Stimulated activated naive CD8-positive, alpha-beta T cell treated with anti-CD3 and anti-CD28 coated beads, Interleukin-15, amount 100 ng/mL, for 72 hours (primary cell): ENCODE measurements at regions not wholly inside any gene's neighbourhood (a gene's known extent, or its start where the extent isn't known, plus 50 kb on each side); places are given as distances from the start of the nearest gene placed in this dataset.

Experiments used
- ATAC-seq: fragments of 150-1000 bp; cut with Tn5 transposase; 2 replicates; pipeline ENCODE4 v1.10.0; 2021; ENCODE audit warnings: mild to moderate bottlenecking, moderate library complexity
- DNase-seq, 2 donors: peaks; one replicate each; pipeline ENCODE4 v3.0.0; 2021 to 2022
- H3K27ac Mint-ChIP-seq, 2 donors: one replicate each; pipeline ENCODE4 v1.8.0; 2022; ENCODE audit warnings: mild to moderate bottlenecking in 2 of 2, mixed read lengths in 2 of 2, moderate library complexity in 2 of 2
- H3K27me3 Mint-ChIP-seq: one replicate; pipeline ENCODE4 v1.8.0; 2022; ENCODE audit warnings: mixed read lengths
- H3K4me1 Mint-ChIP-seq: one replicate; pipeline ENCODE4 v1.8.0; 2022; ENCODE audit warnings: mild to moderate bottlenecking, mixed read lengths
- H3K4me3 Mint-ChIP-seq, 2 donors: one replicate each; pipeline ENCODE4 v1.8.0; 2022; ENCODE audit warnings: mild to moderate bottlenecking in 2 of 2, mixed read lengths in 2 of 2, moderate library complexity in 1 of 2
- H3K9me3 Mint-ChIP-seq, 2 donors: one replicate each; pipeline ENCODE4 v1.8.0; 2022; ENCODE audit warnings: mixed read lengths in 2 of 2

GRCh38 chr1:57945045-57945444 lies 521.2 kb upstream of the DAB1 start:
- Mint-ChIP-seq H3K27ac (no peak overlapping the region), H3K9me3 (peaks cover 0 to 4% of the 10 kb centered on the region in 2 donors), H3K4me3 (no peak overlapping the region), H3K4me1 (no peaks in the 10 kb centered on the region), H3K27me3 (no peaks in the 10 kb centered on the region)
- ATAC-seq (no peak), DNase-seq (no peak)

DNA sequence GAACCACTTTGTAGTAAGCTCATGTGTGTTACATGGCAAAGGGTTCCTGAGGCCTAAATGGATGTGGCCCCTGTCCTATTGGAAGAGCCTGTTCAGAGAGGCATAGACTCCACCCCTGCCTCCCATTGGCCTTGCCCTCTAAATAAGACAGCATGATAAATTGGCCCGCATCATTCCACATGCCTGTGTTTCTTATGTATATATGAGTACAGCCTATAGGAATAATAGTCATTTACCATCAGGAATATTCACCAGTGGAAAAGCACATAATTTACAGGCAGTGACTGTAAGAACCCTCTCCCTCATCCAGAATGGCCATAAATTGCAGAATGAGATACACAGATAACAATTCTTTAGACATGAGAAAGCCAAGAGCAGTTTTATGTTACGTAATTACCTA lies 519.5 kb upstream of the DAB1 start:
- Mint-ChIP-seq H3K4me3 (no peak overlapping the region), H3K4me1 (no peaks in the 10 kb centered on the region), H3K27ac (no peak overlapping the region), H3K27me3 (no peaks in the 10 kb centered on the region), H3K9me3 (peaks cover 0 to 11% of the 10 kb centered on the region in 2 donors)
- DNase-seq (no peak), ATAC-seq (no peak)

DNA sequence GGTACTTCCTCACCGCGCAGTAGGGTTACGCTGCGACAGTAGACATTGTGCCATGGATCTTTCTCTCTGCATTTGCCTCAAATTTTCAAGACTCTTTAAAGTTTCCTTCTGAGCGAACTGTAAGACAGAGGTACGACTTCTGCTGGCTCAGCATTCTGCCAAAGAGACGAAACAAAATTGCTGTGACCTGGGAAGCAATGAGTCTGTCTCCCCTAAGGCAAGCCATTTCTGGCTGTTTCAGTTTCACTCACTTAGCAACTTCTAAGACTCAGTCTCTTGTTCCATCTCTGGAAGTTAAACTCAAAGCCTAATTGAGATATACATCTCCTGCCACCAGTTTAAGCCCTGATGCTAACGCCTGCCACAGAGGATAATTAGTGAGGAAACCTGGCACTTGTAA lies 510.9 kb upstream of the DAB1 start:
- ATAC-seq (no peak), DNase-seq (no peak)
- Mint-ChIP-seq H3K27me3 (no peaks in the 10 kb centered on the region), H3K9me3 (peaks cover 0 to 9% of the 10 kb centered on the region in 2 donors), H3K4me3 (no peak overlapping the region), H3K4me1 (no peaks in the 10 kb centered on the region), H3K27ac (no peak overlapping the region)

DNA sequence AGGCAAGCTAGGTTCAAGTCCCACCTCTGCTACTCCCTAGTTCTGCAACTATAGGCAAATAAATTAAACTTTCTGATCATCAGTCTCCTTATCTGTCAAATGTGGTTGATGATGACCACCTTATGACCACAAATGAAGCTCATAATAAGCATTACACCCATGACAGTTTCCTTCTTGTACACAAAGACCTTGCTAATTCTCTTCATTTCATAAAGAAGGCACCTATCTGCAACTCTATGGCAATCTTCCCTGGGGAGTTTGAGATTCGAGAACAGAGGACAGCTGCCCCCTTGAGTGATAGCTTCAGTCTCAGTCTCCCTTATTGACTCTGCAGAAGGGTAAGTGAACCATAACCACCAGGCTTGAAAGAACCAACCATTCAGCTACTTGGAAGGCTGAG lies 503.1 kb upstream of the DAB1 start:
- ATAC-seq: no peak
- H3K4me3 Mint-ChIP-seq: no peak overlapping the region
- H3K27ac Mint-ChIP-seq: no peak overlapping the region
- no peaks in the 10 kb centered on the region for H3K4me1 Mint-ChIP-seq
- no peaks in the 10 kb centered on the region for H3K27me3 Mint-ChIP-seq
- DNase-seq: no peak
- H3K9me3 Mint-ChIP-seq: no peaks in the 10 kb centered on the region

GRCh38 chr1:57926025-57926552 lies 502.2 kb upstream of the DAB1 start:
- H3K4me1 Mint-ChIP-seq: no peaks in the 10 kb centered on the region
- no peak overlapping the region for H3K4me3 Mint-ChIP-seq
- no peak overlapping the region for H3K27ac Mint-ChIP-seq
- no peak for DNase-seq
- no peaks in the 10 kb centered on the region for H3K9me3 Mint-ChIP-seq
- H3K27me3 Mint-ChIP-seq: no peaks in the 10 kb centered on the region
- ATAC-seq: no peak

DNA sequence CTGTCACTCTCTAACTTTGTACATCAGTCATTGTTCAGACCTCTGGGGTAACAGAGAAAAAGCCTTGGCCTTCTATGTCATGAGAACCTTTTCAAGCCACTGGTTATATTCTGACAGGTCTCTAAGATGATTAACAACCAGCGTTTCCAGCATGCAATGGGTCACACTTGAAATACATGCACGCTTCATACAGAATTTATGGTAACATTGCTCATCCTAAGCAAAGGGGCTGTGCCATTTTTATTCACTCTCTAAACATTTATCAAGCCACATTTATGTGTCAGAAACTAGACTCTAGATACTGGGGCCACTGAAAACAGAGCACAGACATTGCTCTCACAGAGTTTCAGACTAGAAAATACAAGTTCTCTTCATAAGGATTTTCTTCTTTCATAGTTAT lies 501.4 kb upstream of the DAB1 start:
- no peaks in the 10 kb centered on the region for H3K4me1 Mint-ChIP-seq
- H3K9me3 Mint-ChIP-seq: no peaks in the 10 kb centered on the region
- no peak overlapping the region for H3K27ac Mint-ChIP-seq

GRCh38 chr1:57922130-57922529 lies 498.3 kb upstream of the DAB1 start:
- Mint-ChIP-seq H3K4me1 (no peaks in the 10 kb centered on the region), H3K27ac (peak overlapping the region in 1 of 2 donors; percentile 86), H3K4me3 (no peak overlapping the region), H3K9me3 (no peaks in the 10 kb centered on the region), H3K27me3 (no peaks in the 10 kb centered on the region)
- DNase-seq: no peak
- ATAC-seq: no peak

More for the DNA sequence above, 501.4 kb upstream of the DAB1 start:
- Mint-ChIP-seq H3K27me3 (no peaks in the 10 kb centered on the region), H3K4me3 (no peak overlapping the region)
- DNase-seq (no peak), ATAC-seq (no peak)

DNA sequence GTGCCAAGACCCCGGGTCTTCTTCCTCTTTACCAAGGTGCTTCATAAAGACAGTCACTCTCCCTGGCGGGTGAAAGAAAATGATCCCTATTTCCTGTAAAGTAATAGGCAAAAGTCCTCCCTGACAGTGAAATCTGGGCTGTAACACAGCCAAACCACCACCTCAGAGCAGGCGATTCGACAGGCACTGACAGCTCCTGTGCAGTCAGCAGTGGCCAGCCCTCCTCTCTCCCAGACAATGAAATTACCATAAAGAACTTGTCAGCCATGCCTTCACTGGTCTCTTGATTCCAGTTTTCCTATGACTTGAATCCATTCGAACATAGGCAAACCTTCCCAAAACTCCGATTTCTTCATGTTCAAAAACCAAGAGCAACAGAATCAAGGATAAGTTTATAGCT lies 492.2 kb upstream of the DAB1 start:
- Mint-ChIP-seq H3K9me3 (no peaks in the 10 kb centered on the region), H3K4me1 (no peaks in the 10 kb centered on the region), H3K4me3 (no peak overlapping the region), H3K27me3 (no peaks in the 10 kb centered on the region), H3K27ac (no peak overlapping the region)
- ATAC-seq: no peak
- DNase-seq: no peak

GRCh38 chr1:57911427-57911826 lies 487.6 kb upstream of the DAB1 start:
- Mint-ChIP-seq H3K9me3 (no peaks in the 10 kb centered on the region), H3K4me1 (no peaks in the 10 kb centered on the region), H3K4me3 (no peak overlapping the region), H3K27me3 (no peaks in the 10 kb centered on the region), H3K27ac (peak overlapping the region in 1 of 2 donors; percentile 1)
- ATAC-seq (no peak), DNase-seq (no peak)

DNA sequence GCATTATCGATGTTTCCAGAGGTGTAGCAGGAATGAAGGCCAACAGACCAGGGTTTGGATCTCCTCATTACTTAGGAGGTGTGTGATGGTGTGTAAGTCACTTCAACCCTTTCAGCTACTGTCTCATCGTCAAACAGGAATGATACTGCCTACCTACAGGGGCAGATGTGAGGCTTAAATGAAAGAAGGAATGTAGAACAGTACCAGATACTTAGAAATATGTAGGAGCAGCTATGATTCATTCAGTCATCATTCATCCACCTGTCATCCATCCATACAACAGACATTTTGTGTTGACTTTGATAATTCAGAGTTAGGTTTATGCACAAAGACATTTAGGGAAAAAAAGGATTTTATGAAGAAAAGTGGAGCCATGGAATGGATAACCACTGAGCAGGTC lies 486.9 kb upstream of the DAB1 start:
- Mint-ChIP-seq H3K27me3 (no peaks in the 10 kb centered on the region), H3K9me3 (no peaks in the 10 kb centered on the region), H3K27ac (no peak overlapping the region), H3K4me1 (no peaks in the 10 kb centered on the region), H3K4me3 (no peak overlapping the region)
- ATAC-seq: no peak
- no peak for DNase-seq

GRCh38 chr1:57910305-57910704 lies 486.4 kb upstream of the DAB1 start:
- ATAC-seq (no peak), DNase-seq (no peak)
- no peak overlapping the region for H3K27ac Mint-ChIP-seq
- H3K4me3 Mint-ChIP-seq: no peak overlapping the region
- no peaks in the 10 kb centered on the region for H3K9me3 Mint-ChIP-seq
- no peaks in the 10 kb centered on the region for H3K27me3 Mint-ChIP-seq
- no peaks in the 10 kb centered on the region for H3K4me1 Mint-ChIP-seq

DNA sequence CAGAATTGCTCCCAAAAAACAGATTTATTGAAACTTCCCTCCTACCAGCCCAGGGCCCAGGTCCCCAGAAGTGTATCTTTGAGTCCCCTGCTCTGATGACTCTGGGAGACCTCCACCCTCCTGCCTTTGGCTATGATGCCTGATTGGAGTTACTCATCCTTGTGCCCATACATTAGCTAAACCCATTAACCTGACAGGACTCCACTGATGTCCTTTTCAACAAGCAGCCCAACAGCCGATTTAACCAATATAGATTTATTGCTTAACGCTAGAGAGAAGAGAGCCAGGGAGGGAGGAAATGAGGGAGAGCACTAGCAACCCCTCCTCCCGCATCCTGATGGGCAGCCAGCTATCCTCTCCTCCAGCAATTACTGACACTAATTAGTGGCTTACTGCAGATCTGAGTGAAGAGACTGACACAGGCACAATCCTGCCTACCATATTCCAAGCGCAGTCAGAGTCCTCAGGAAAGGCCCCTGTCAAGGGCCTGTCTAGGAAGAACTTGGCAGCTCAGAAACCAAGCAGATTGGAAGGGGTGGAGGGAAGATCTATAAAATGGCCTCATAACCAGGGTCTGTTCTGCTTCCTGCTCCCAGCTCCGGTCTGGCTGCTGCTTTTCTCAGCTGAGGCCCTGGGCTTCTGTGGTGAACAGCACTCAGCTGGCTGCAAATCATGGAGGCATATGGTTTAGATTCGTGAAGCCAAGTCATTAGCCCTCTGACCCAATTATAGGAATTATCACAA lies 484.5 kb upstream of the DAB1 start:
- no peak overlapping the region for H3K27ac Mint-ChIP-seq
- H3K9me3 Mint-ChIP-seq: no peaks in the 10 kb centered on the region
- DNase-seq: no peak
- no peaks in the 10 kb centered on the region for H3K27me3 Mint-ChIP-seq
- no peak overlapping the region for H3K4me3 Mint-ChIP-seq
- no peaks in the 10 kb centered on the region for H3K4me1 Mint-ChIP-seq
- ATAC-seq: no peak

DNA sequence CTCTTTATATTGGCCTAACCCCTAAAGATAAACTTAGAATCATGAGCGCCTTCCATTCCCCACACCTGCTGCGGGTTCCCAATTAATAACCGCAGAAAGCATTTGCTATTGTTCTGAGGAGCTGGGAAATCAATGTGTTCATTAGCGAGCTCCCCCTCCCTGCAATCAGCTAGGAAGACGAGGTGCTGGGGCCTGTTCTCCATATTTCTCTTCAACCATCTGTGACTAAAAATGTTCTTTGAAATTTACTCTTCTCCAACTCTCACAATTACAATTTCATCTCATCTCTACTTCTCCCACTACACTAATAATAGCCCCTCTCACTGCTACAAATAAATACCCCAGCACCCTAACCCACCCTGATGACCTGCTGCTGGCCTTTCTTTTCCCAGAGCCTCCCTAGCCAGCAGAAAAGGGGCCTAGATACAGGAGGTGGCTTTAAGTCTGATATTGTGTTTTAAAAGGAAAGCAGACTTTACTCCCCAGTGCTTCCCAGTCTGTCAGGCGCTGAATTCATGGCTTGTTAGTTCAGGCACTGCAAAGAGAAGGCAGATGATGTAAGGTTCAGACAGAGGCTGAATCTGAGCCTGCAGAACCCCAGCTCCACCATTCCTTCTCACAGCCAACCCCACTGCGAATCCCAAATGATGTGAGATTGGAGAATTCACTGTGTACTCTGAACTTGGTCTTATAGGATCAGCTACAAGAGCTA lies 477.5 kb upstream of the DAB1 start:
- H3K4me1 Mint-ChIP-seq: no peaks in the 10 kb centered on the region
- no peak overlapping the region for H3K4me3 Mint-ChIP-seq
- H3K9me3 Mint-ChIP-seq: no peaks in the 10 kb centered on the region
- ATAC-seq (no peak), DNase-seq (no peak)
- no peak overlapping the region for H3K27ac Mint-ChIP-seq
- H3K27me3 Mint-ChIP-seq: peaks cover 9% of the 10 kb centered on the region

- ATAC-seq: no peak
- peaks cover 9% of the 10 kb centered on the region for H3K27me3 Mint-ChIP-seq
- H3K27ac Mint-ChIP-seq: no peak overlapping the region
- H3K4me3 Mint-ChIP-seq: no peak overlapping the region
- H3K9me3 Mint-ChIP-seq: no peaks in the 10 kb centered on the region
- H3K4me1 Mint-ChIP-seq: no peaks in the 10 kb centered on the region
- no peak for DNase-seq
These were observed 474.7 kb upstream of the DAB1 start for GRCh38 chr1:57898531-57898930.

DNA sequence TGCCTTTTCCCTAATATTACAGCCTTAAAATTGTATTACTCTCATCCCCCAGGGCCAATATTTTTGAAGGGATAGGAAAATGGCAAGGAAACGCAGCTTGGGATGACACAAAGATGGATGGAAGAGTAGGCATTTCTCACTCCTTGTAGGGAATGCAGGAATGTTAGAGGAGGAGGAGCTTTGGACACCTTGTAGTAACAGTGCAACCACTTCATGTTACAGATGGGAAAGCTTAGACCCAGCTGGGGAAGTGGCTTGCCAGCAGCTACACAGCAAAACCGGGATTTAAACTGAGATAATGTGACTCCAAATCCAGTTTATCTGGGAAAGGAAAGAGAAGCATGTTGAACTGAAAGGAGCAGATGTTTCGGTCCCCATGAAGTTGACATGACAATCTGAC lies 473.7 kb upstream of the DAB1 start:
- no peaks in the 10 kb centered on the region for H3K9me3 Mint-ChIP-seq
- H3K27me3 Mint-ChIP-seq: peaks cover 9% of the 10 kb centered on the region
- no peak overlapping the region for H3K4me3 Mint-ChIP-seq
- H3K4me1 Mint-ChIP-seq: no peaks in the 10 kb centered on the region
- DNase-seq: no peak
- no peak for ATAC-seq
- no peak overlapping the region for H3K27ac Mint-ChIP-seq

DNA sequence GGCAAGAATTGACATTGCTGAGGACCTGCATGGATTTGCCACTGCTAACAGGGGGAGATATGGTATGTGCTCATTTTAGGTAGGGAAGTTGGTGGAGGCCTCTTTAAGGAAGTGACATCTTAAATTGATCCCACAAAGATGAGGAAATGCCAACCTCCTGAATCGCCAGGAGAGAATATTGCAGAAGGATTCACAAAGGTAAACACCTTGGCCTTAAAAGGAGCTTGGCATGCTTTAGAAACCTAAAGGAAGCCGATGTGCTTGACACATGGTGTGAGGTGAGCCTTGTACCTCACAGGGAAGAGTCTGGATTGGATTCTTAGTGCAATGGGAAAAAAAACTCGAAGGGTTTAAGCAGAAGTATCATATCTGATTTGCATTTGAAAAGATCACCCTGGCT lies 470.5 kb upstream of the DAB1 start:
- DNase-seq (no peak), ATAC-seq (no peak)
- H3K4me3 Mint-ChIP-seq: no peak overlapping the region
- no peak overlapping the region for H3K27ac Mint-ChIP-seq
- no peaks in the 10 kb centered on the region for H3K9me3 Mint-ChIP-seq
- H3K4me1 Mint-ChIP-seq: no peaks in the 10 kb centered on the region
- H3K27me3 Mint-ChIP-seq: peaks cover 23% of the 10 kb centered on the region
